HUES6 (cell line): ENCODE measurements at regions not wholly inside any gene's neighbourhood (a gene's known extent, or its start where the extent isn't known, plus 50 kb on each side); places are given as distances from the start of the nearest gene placed in this dataset.

Experiments
- H3K27ac ChIP-seq: 2 replicates; pipeline ENCODE4 v1.7.0; 2013; ENCODE audit warnings: low read depth, mild to moderate bottlenecking, low read length, inconsistent platforms
- H3K27me3 ChIP-seq: 2 replicates; pipeline ENCODE4 v1.6.1; 2013; ENCODE audit warnings: low read length; ENCODE audit not compliant: control insufficient read depth, insufficient read depth
- H3K36me3 ChIP-seq: 2 replicates; pipeline ENCODE4 v1.6.1; 2013; ENCODE audit warnings: low read length; ENCODE audit not compliant: control insufficient read depth, insufficient read depth
- H3K4me1 ChIP-seq: 2 replicates; pipeline ENCODE4 v1.6.1; 2013; ENCODE audit warnings: low read length; ENCODE audit not compliant: control insufficient read depth, insufficient read depth
- H3K4me3 ChIP-seq: 2 replicates; pipeline ENCODE4 v1.5.1; 2013; ENCODE audit warnings: low read depth, low read length
- H3K9ac ChIP-seq: one replicate; pipeline ENCODE4 v1.6.1; 2013; ENCODE audit warnings: mild to moderate bottlenecking, low read length
- H3K9me3 ChIP-seq: 2 replicates; pipeline ENCODE4 v1.6.1; 2013; ENCODE audit warnings: low read depth, low read length; ENCODE audit not compliant: control insufficient read depth, insufficient read depth

GRCh38 chr14:95396221-95396620 is 76.5 kb upstream of the CLMN start:
- Histone ChIP-seq H3K9ac (no peak overlapping the region), H3K27ac (no peak overlapping the region), H3K9me3 (no peaks in the 10 kb centered on the region), H3K27me3 (no peaks in the 10 kb centered on the region), H3K36me3 (no peaks in the 10 kb centered on the region), H3K4me1 (no peaks in the 10 kb centered on the region), H3K4me3 (no peak overlapping the region)

GRCh38 chr14:95395098-95395737 is 75.5 kb upstream of the CLMN start:
- 0 out of 2 replicates have a peak, but pooled peaks cover 5% of the 10 kb centered on the region for H3K9me3 ChIP-seq
- H3K4me1 ChIP-seq, result no peaks in the 10 kb centered on the region
- H3K4me3 ChIP-seq, result no peak overlapping the region
- no peak overlapping the region for H3K9ac ChIP-seq
- H3K27me3 ChIP-seq, result no peaks in the 10 kb centered on the region
- no peaks in the 10 kb centered on the region for H3K36me3 ChIP-seq
- H3K27ac ChIP-seq, result no peak overlapping the region

GRCh38 chr14:95394297-95395097 is 74.8 kb upstream of the CLMN start:
- Histone ChIP-seq H3K4me1 (no peaks in the 10 kb centered on the region), H3K36me3 (no peaks in the 10 kb centered on the region), H3K27me3 (no peaks in the 10 kb centered on the region), H3K9me3 (peaks cover 5% of the 10 kb centered on the region; the same call in 1 of the 2 replicates), H3K9ac (no peak overlapping the region), H3K27ac (no peak overlapping the region), H3K4me3 (no peak overlapping the region)

DNA sequence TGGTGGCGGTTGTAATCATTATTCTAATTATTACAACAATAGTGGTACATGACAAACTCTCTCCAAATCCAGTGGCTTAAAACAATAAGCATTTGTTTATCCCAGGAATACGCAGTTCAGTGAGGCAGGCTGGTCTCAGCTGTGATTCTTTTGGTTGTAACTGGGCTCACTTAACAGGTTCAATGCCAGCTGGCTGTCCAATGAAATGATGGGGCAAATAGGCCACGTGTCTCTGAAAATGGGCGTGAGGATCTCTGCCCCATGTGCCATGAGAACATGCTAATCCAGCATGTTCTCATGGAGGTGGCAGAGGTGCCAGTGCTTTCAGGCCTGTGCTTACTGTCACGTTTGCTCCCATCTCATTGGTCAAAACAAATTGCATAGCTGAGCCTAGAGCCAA is 73.1 kb upstream of the CLMN start:
- H3K27me3 ChIP-seq, result no peaks in the 10 kb centered on the region
- no peaks in the 10 kb centered on the region for H3K36me3 ChIP-seq
- H3K4me1 ChIP-seq, result no peaks in the 10 kb centered on the region
- H3K9me3 ChIP-seq, result peaks cover 5% of the 10 kb centered on the region; the same call in 1 of the 2 replicates
- no peak overlapping the region for H3K9ac ChIP-seq
- no peak overlapping the region for H3K27ac ChIP-seq
- no peak overlapping the region for H3K4me3 ChIP-seq

- no peaks in the 10 kb centered on the region for H3K27me3 ChIP-seq
- no peak overlapping the region for H3K9ac ChIP-seq
- peaks cover 5% of the 10 kb centered on the region; the same call in 1 of the 2 replicates for H3K9me3 ChIP-seq
- H3K4me3 ChIP-seq, result no peak overlapping the region
- H3K4me1 ChIP-seq, result no peaks in the 10 kb centered on the region
- no peaks in the 10 kb centered on the region for H3K36me3 ChIP-seq
- H3K27ac ChIP-seq, result no peak overlapping the region
Observed at GRCh38 chr14:95391331-95391730, 71.6 kb upstream of the CLMN start.

- Histone ChIP-seq H3K4me3 (no peak overlapping the region), H3K9ac (no peak overlapping the region), H3K27ac (no peak overlapping the region), H3K4me1 (no peaks in the 10 kb centered on the region), H3K36me3 (no peaks in the 10 kb centered on the region), H3K9me3 (peaks cover 5% of the 10 kb centered on the region; the same call in 1 of the 2 replicates), H3K27me3 (no peaks in the 10 kb centered on the region)
Observed at GRCh38 chr14:95389471-95390011, 69.8 kb upstream of the CLMN start.

DNA sequence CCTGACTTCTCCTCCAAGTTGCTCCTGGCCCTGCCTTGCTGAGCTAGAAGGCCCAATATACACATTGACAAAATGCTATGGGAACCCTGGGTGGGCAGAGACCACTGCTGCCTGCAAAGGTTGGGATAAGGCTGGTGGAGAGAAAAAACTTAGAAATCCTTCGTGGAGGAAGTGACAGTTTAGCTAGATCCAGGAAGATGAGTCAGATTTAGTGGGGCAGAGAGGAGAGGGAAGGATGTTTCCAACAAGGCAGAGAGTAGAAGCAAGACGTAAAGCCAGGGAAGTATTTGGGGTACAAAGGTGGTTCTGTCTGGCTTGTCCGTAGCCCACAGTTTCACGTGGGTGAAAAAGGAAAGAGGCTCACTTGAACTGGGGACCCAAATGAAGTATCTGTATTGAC is 69.0 kb upstream of the CLMN start:
- Histone ChIP-seq H3K9me3 (peaks cover 5% of the 10 kb centered on the region; the same call in 1 of the 2 replicates), H3K4me1 (no peaks in the 10 kb centered on the region), H3K4me3 (no peak overlapping the region), H3K27me3 (no peaks in the 10 kb centered on the region), H3K36me3 (no peaks in the 10 kb centered on the region), H3K27ac (no peak overlapping the region), H3K9ac (no peak overlapping the region)

- H3K36me3 ChIP-seq, result no peaks in the 10 kb centered on the region
- H3K9me3 ChIP-seq, result peaks cover 5% of the 10 kb centered on the region; the same call in 1 of the 2 replicates
- H3K27ac ChIP-seq, result no peak overlapping the region
- H3K27me3 ChIP-seq, result no peaks in the 10 kb centered on the region
- H3K9ac ChIP-seq, result no peak overlapping the region
- H3K4me1 ChIP-seq, result no peaks in the 10 kb centered on the region
- H3K4me3 ChIP-seq, result no peak overlapping the region
Observed at GRCh38 chr14:95387826-95388445, 68.2 kb upstream of the CLMN start.

GRCh38 chr14:95386536-95387095 is 66.9 kb upstream of the CLMN start:
- Histone ChIP-seq H3K27ac (no peak overlapping the region), H3K36me3 (no peaks in the 10 kb centered on the region), H3K27me3 (no peaks in the 10 kb centered on the region), H3K9ac (no peak overlapping the region), H3K4me3 (no peak overlapping the region), H3K4me1 (no peaks in the 10 kb centered on the region), H3K9me3 (peaks cover 5% of the 10 kb centered on the region; the same call in 1 of the 2 replicates)

GRCh38 chr14:95385701-95386100 is 66.0 kb upstream of the CLMN start:
- Histone ChIP-seq H3K9me3 (peaks cover 3% of the 10 kb centered on the region; the same call in 1 of the 2 replicates), H3K27me3 (no peaks in the 10 kb centered on the region), H3K9ac (no peak overlapping the region), H3K4me1 (no peaks in the 10 kb centered on the region), H3K36me3 (no peaks in the 10 kb centered on the region), H3K27ac (no peak overlapping the region), H3K4me3 (no peak overlapping the region)
